NCI-H146 (cell line): ENCODE measurements at regions not wholly inside any gene's neighbourhood (a gene's known extent, or its start where the extent isn't known, plus 50 kb on each side); places are given as distances from the start of the nearest gene placed in this dataset.
A peak's percentile ranks its signal among the peaks of the same experiment; 100 is the strongest.

Experiments
- DNase-seq: peaks from one replicate; lab custom pipeline; 2025; lab: John Stamatoyannopoulos, UW

DNA sequence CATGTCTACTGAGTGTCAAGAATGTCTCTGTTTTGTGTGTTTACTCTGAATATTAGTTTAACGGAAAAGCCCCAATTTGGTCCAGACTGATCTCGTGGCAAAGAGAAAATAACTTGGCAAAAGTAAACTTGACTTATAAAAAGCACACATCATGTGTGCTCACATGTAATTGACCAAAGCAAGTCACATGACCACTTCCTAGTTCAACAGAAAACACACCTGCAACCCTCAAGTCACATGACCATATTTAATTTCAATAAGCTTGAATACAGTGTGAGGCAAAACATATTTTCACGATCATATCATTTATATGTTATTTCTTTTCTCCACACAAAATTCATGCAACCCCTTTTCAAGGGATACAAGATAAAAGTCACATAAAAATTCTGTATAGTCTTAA is 662.4 kb downstream of the SLITRK1 start:
- DNase-seq, result no peak

GRCh38 chr13:83216479-83217245 is 665.6 kb downstream of the SLITRK1 start:
- no peak for DNase-seq

- no peak for DNase-seq
Observed at GRCh38 chr13:83215627-83216026, 666.6 kb downstream of the SLITRK1 start.

DNA sequence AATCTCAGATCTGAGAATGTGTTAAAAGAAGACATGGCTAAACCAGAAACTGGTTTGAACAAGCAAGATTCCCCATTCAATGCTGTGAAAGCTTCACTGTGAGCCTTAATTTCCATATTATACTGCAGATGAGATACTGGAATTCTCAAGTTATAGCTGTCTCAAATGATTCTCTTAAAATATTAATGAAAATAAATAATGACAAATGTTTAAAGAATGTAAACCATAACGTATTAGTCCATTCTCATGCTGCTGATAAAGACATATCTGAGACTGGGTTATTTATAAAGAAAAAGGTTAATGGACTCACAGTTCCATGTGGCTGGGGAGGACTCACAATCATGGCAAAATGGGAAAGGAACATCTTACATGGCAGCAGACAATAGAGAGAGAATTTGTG is 667.8 kb downstream of the SLITRK1 start:
- no peak for DNase-seq

- DNase-seq, result no peak
Observed at GRCh38 chr13:83211301-83211700, 671.0 kb downstream of the SLITRK1 start.

- DNase-seq, result no peak
Observed at GRCh38 chr13:83204886-83205285, 677.4 kb downstream of the SLITRK1 start.

GRCh38 chr13:83201506-83201905 is 680.8 kb downstream of the SLITRK1 start:
- DNase-seq, result no peak

- DNase-seq, result no peak
Observed at GRCh38 chr13:83197316-83197715, 685.0 kb downstream of the SLITRK1 start.

DNA sequence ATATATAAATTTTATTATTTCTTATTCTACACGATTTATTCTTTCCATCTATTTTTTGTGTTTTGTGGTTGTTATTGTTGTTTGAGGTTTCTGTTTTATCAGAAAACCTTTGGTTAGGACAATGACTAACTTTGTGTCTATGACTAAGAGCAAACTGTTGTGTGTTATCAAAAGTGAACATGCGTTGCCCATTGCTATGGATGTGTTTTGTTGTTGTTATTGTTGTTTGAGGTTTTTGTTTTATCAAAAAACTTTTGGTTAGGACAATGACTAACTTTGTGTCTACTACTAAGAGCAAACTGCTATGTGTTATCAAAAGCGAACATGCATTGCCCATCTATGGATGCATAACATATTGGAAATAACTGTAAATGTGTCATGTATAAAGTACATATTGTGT is 692.3 kb downstream of the SLITRK1 start:
- no peak for DNase-seq

- no peak for DNase-seq
Observed at GRCh38 chr13:83184819-83185218, 697.5 kb downstream of the SLITRK1 start.

DNA sequence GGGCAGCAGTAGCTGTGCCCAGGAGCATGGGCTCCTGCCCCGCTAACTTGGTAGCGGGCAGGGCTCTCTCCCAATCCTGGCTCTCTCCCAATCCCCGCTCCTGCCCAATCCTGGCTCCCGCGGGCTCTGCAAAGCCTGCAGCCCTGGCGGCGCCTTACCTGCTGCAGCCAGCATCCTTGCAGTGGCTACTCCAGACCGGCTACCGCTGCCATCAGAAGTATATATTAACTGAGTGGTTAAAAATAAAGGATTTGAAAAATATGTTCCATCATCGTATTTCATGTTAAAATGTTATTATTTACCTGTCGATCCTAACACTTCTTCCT is 698.2 kb downstream of the SLITRK1 start:
- DNase-seq, result no peak

DNA sequence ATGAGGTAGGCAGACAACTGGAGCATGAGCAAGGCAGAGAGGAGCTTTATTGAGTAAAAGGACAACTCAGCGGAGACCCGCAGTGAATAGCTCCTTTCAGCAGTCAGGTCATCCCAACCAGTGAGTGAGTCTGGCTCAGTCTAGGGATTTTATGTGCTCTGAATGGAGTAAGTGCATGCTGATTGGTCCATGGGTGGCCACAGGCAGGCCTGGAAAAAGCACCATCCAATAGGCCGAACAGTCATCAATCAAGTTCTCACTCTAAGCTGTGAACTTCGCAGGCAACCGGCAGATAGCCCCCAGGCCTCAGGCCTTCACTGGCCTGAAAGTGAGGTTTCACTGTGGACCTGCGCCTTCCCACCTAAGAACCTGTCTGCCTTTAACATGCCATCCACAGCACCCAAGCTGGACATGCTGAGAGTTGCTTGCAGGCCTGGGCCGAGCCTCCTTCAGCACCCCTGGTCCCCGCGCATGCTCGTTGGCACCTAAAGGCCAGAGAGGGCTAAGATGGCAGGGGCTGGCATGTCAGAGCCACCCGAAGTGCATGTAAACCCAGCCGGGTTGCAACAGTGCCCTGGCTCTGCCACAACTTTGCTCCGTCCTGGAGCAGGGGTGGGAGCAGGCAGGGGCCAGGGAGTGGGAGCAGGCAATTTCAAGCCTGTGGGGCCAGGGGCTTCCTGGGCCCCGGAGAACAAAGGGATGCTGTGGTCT is 698.7 kb downstream of the SLITRK1 start:
- no peak for DNase-seq

DNA sequence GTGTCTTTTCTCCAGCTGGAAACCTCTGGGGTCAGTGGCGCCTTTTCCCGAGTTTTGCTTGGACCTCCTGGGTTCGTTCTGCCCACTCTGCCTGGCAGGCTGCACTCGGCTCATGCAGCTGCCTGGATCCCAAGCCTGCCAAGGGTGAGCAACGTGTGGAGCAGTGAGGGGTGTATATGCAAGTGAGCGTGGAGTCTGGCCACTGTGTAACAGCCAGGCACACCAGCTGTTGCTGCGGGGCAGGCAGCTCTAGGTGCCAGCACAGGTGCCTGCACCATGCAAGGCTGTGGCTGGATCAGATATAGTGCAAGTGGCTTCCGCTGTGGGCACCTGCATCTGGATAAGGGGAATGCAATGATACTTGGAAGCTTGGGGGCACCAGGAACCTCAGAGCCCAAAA is 699.4 kb downstream of the SLITRK1 start:
- no peak for DNase-seq

GRCh38 chr13:83178008-83178407 is 704.3 kb downstream of the SLITRK1 start:
- no peak for DNase-seq

- no peak for DNase-seq
Observed at GRCh38 chr13:83168590-83168989, 713.7 kb downstream of the SLITRK1 start.

GRCh38 chr13:83167203-83167602 is 715.1 kb downstream of the SLITRK1 start:
- no peak for DNase-seq

- DNase-seq, result no peak
Observed at GRCh38 chr13:83166550-83166949, 715.7 kb downstream of the SLITRK1 start.

GRCh38 chr13:83162493-83162892 is 719.8 kb downstream of the SLITRK1 start:
- DNase-seq, result no peak

DNA sequence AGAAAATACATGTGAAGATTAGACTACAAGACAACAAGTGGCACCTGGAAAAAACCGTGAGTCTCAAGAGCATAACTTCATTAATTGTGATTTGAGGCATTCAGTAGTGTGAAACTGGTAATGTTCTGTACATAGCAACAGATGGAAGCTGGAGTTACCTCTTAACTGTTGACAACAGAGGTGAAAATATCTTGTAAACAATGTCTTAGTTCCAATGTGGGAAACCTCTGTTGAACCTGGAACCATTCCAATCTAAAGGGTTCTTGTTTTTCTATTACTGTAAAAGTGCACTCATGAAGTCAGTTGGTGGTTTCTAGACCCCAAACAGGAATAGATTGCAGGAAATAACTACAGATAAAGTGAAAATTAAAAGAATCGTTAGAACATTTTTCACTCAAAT is 728.4 kb downstream of the SLITRK1 start:
- DNase-seq, result peak; percentile 1

GRCh38 chr13:83151308-83151660 is 731.0 kb downstream of the SLITRK1 start:
- no peak for DNase-seq

DNA sequence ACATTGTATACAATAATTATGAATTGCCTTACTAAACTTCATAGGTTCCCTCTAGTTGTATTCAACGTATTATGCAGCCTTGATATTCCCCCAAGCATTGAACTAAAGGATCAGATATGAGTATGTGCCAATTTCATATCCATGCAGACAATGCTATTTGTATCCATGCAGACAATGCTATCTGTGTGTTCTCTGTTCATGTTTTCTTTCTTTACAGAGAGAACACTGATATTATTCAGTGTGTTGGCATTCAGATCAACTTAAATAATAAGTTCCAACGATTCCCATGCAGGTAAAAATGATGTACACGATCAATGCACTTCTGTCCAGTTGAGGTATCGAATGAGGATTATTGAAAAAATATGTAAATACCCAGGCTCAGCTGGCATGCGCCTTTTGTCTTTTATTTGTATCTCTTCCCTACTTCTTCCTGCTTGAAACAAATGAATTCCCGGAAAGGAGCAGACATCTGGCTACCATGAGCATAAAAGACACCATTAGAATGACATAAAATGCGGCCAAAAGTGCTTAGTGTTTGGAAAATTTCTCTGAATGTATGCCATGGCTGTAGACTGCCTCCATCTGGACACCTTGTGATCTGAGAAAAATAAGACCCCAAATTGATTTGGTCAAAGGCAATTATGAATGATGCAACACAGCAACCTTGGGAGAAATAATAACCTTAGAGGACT is 731.5 kb downstream of the SLITRK1 start:
- no peak for DNase-seq

GRCh38 chr13:83136660-83137059 is 745.6 kb downstream of the SLITRK1 start:
- no peak for DNase-seq

- no peak for DNase-seq
Observed at GRCh38 chr13:83125791-83126190, 756.5 kb downstream of the SLITRK1 start.
